ENCODE measurements at regions not wholly inside any gene's neighbourhood (a gene's known extent, or its start where the extent isn't known, plus 50 kb on each side); places are given as distances from the start of the nearest gene placed in this dataset.

GRCh38 chr11:28627690-28628255, 519.6 kb downstream of the METTL15 start:
- Histone ChIP-seq H3K27me3 (ENCODE audit: control insufficient read depth, low read length) (no peaks in the 10 kb centered on the region), H3K4me3 (ENCODE audit: low read length) (no peak overlapping the region)
- no peak for TF ChIP-seq EZH2phosphoT487 (IDR thresholded peaks at IDR 0.05; ENCODE audit: borderline replicate concordance, low read length)
- TF ChIP-seq, protein P1, sequence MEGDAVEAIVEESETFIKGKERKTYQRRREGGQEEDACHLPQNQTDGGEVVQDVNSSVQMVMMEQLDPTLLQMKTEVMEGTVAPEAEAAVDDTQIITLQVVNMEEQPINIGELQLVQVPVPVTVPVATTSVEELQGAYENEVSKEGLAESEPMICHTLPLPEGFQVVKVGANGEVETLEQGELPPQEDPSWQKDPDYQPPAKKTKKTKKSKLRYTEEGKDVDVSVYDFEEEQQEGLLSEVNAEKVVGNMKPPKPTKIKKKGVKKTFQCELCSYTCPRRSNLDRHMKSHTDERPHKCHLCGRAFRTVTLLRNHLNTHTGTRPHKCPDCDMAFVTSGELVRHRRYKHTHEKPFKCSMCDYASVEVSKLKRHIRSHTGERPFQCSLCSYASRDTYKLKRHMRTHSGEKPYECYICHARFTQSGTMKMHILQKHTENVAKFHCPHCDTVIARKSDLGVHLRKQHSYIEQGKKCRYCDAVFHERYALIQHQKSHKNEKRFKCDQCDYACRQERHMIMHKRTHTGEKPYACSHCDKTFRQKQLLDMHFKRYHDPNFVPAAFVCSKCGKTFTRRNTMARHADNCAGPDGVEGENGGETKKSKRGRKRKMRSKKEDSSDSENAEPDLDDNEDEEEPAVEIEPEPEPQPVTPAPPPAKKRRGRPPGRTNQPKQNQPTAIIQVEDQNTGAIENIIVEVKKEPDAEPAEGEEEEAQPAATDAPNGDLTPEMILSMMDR (IDR thresholded peaks at IDR 0.05; ENCODE audit: low read depth, low read length, poor library complexity, severe bottlenecking): no peak

GRCh38 chr11:28625532-28625931, 517.3 kb downstream of the METTL15 start:
- H3K4me1 ChIP-seq (ENCODE audit: control insufficient read depth, low read length): no peaks in the 10 kb centered on the region
- H3K9me3 ChIP-seq (ENCODE audit: control insufficient read depth, insufficient read depth, low read length): no peaks in the 10 kb centered on the region
- no peaks in the 10 kb centered on the region for H3K36me3 ChIP-seq (ENCODE audit: control insufficient read depth, low read length)
- no peaks in the 10 kb centered on the region for H3F3A ChIP-seq (ENCODE audit: control insufficient read depth, insufficient read depth)
- no peaks in the 10 kb centered on the region for H3K27me3 ChIP-seq (ENCODE audit: control insufficient read depth, low read length)
- TF ChIP-seq, protein P1 (IDR thresholded peaks at IDR 0.05; ENCODE audit: low read depth, low read length, poor library complexity, severe bottlenecking): no peak
- no peak for TF ChIP-seq EZH2phosphoT487 (IDR thresholded peaks at IDR 0.05; ENCODE audit: borderline replicate concordance, low read length)
- no peak overlapping the region for H3K4me3 ChIP-seq (ENCODE audit: low read length)
- H3K27ac ChIP-seq (ENCODE audit: low read depth, low read length): no peak overlapping the region
- no peaks in the 10 kb centered on the region for H4K20me1 ChIP-seq (ENCODE audit: control insufficient read depth, insufficient read depth, low read depth, low read length)
- H3K4me2 ChIP-seq (ENCODE audit: low read length): no peak overlapping the region
- no peaks in the 10 kb centered on the region for H3K79me2 ChIP-seq (ENCODE audit: control insufficient read depth, low read length)
- no peaks in the 10 kb centered on the region for H3K9me2 ChIP-seq (replicated peaks; ENCODE audit: control insufficient read depth, low read length)

More at GRCh38 chr11:28627690-28628255, 519.6 kb downstream of the METTL15 start:
- no peaks in the 10 kb centered on the region for H3F3A ChIP-seq (ENCODE audit: control insufficient read depth, insufficient read depth)
- no peaks in the 10 kb centered on the region for H3K36me3 ChIP-seq (ENCODE audit: control insufficient read depth, low read length)
- H3K79me2 ChIP-seq (ENCODE audit: control insufficient read depth, low read length): no peaks in the 10 kb centered on the region
- H4K20me1 ChIP-seq (ENCODE audit: control insufficient read depth, insufficient read depth, low read depth, low read length): no peaks in the 10 kb centered on the region
- no peaks in the 10 kb centered on the region for H3K9me3 ChIP-seq (ENCODE audit: control insufficient read depth, insufficient read depth, low read length)
- H3K4me2 ChIP-seq (ENCODE audit: low read length): no peak overlapping the region
- no peak overlapping the region for H3K27ac ChIP-seq (ENCODE audit: low read depth, low read length)
- no peaks in the 10 kb centered on the region for H3K4me1 ChIP-seq (ENCODE audit: control insufficient read depth, low read length)
- H3K9me2 ChIP-seq (replicated peaks; ENCODE audit: control insufficient read depth, low read length): no peaks in the 10 kb centered on the region

DNA sequence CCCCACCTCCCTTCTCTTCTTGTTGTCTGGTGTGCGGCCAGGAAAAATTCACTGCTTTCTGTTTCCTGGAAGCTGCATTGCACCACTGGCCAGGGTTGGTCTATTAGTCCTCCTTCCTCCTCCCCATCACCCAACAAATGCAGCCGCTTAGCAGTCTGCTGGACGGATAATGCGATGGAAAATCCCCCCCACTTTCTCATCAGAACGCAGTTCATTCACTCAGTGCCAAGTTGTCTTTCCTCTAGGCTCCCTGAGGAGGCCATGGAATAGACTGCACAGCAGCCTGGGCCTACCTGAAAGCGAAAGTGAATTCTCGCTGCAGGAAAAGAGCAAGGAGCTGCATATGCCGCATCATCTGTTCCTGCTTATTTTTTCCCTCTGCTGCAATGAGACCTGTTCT, 513.6 kb downstream of the METTL15 start:
- Histone ChIP-seq H3K9me3 (ENCODE audit: control insufficient read depth, insufficient read depth, low read length) (no peaks in the 10 kb centered on the region), H3K36me3 (ENCODE audit: control insufficient read depth, low read length) (no peaks in the 10 kb centered on the region), H3K27ac (ENCODE audit: low read depth, low read length) (no peak overlapping the region), H4K20me1 (ENCODE audit: control insufficient read depth, insufficient read depth, low read depth, low read length) (no peaks in the 10 kb centered on the region), H3K27me3 (ENCODE audit: control insufficient read depth, low read length) (no peaks in the 10 kb centered on the region), H3F3A (ENCODE audit: control insufficient read depth, insufficient read depth) (no peaks in the 10 kb centered on the region), H3K79me2 (ENCODE audit: control insufficient read depth, low read length) (no peaks in the 10 kb centered on the region), H3K4me2 (ENCODE audit: low read length) (no peak overlapping the region), H3K4me3 (ENCODE audit: low read length) (no peak overlapping the region), H3K9me2 (replicated peaks; ENCODE audit: control insufficient read depth, low read length) (no peaks in the 10 kb centered on the region), H3K4me1 (ENCODE audit: control insufficient read depth, low read length) (no peaks in the 10 kb centered on the region)
- TF ChIP-seq, protein P1 (IDR thresholded peaks at IDR 0.05; ENCODE audit: low read depth, low read length, poor library complexity, severe bottlenecking): no peak
- TF ChIP-seq EZH2phosphoT487 (IDR thresholded peaks at IDR 0.05; ENCODE audit: borderline replicate concordance, low read length): no peak

Measured in DOHH2 (cell line).